Transverse colon (tissue), 4 donors: ENCODE measurements at regions not wholly inside any gene's neighbourhood (a gene's known extent, or its start where the extent isn't known, plus 50 kb on each side); places are given as distances from the start of the nearest gene placed in this dataset.

Experiments
- POLR2A ChIP-seq: fragments of 450-650 bp; IDR thresholded peaks from one replicate; pipeline ENCODE4 v1.6.1; 2016; ENCODE audit warnings: antibody characterized with exemption, mild to moderate bottlenecking, moderate library complexity
- POLR2AphosphoS5 ChIP-seq, 3 donors: sonication (generic); formaldehyde crosslinking; IDR thresholded peaks; one replicate each; pipeline ENCODE4 v1.6.1; 2016; ENCODE audit warnings: antibody characterized with exemption in 3 of 3
- TF ChIP-seq, protein P1 (sequence below), 5 experiments: fragments of 200-600 bp in 3 of 5; fragments of 450-650 bp in 2 of 5; sonication (generic) in 3 of 5; IDR thresholded peaks; 1 replicate in 2 of 5; 2 replicates in 3 of 5; pipeline ENCODE4 v1.5.1; 2016 to 2017; ENCODE audit warnings: antibody characterized with exemption in 5 of 5, inconsistent platforms in 3 of 5, mild to moderate bottlenecking in 2 of 5, moderate library complexity in 1 of 5

DNA sequence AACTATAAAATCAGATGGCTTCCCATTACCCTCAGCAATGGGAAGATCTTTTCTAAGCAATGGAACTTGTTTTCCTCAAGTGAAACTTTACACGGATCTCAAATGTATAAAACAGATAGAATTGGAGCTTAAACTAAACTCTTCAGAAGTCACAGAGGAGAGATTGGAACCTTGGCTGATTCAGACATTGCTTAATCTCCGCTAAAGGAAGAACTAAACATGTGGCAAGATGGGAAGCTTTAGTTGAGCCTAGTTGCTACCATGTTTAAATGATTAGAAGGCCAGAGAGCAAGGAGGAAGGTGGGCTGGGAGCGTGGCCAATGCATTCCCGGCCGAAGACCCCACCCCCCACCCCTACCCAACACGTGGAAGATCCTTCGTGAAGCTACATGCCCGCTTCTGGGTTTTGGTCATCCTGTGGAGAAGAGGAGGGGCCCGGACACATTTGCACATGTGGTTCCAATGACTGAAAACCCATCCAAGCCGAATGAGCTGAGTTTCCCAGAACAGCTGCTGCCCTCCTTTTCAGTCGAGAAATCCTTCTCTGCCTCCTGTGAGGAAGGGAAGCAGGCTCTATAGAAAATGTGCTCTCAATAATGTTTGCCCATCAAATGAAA lies 164.3 kb downstream of the MIS18A start:
- TF ChIP-seq, protein P1, sequence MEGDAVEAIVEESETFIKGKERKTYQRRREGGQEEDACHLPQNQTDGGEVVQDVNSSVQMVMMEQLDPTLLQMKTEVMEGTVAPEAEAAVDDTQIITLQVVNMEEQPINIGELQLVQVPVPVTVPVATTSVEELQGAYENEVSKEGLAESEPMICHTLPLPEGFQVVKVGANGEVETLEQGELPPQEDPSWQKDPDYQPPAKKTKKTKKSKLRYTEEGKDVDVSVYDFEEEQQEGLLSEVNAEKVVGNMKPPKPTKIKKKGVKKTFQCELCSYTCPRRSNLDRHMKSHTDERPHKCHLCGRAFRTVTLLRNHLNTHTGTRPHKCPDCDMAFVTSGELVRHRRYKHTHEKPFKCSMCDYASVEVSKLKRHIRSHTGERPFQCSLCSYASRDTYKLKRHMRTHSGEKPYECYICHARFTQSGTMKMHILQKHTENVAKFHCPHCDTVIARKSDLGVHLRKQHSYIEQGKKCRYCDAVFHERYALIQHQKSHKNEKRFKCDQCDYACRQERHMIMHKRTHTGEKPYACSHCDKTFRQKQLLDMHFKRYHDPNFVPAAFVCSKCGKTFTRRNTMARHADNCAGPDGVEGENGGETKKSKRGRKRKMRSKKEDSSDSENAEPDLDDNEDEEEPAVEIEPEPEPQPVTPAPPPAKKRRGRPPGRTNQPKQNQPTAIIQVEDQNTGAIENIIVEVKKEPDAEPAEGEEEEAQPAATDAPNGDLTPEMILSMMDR (IDR thresholded peaks at IDR 0.05) = no peak
- no peak for TF ChIP-seq POLR2AphosphoS5 (IDR thresholded peaks at IDR 0.05)
- TF ChIP-seq POLR2A = no peak
